ENCODE measurements at regions not wholly inside any gene's neighbourhood (a gene's known extent, or its start where the extent isn't known, plus 50 kb on each side); places are given as distances from the start of the nearest gene placed in this dataset.
"Not testable (repeated sequence)": the region's sequence is repeated elsewhere in the genome, so short reads cannot be mapped to it uniquely, and the experiment has no call there.

DNA sequence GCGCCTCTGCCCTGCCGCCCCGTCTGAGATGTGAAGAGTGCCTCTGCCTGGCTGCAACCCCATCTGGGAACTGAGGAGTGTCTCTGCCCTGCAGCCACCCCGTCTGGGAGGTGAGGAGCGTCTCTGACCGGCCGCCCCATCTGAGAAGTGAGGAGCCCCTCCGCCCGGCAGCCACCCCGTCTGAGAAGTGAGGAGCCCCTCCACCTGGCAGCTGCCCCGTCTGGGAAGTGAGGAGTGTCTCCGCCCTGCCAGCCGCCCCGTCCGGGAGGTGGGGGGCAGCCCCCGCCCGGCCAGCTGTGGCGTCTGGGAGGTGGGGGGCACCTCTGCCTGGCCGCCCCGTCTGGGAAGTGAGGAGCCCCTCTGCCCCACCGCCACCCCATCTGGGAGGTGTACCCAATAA, 110.4 kb downstream of the PRKAB2 start:
- not testable (repeated sequence) for H3K4me3 Mint-ChIP-seq

DNA sequence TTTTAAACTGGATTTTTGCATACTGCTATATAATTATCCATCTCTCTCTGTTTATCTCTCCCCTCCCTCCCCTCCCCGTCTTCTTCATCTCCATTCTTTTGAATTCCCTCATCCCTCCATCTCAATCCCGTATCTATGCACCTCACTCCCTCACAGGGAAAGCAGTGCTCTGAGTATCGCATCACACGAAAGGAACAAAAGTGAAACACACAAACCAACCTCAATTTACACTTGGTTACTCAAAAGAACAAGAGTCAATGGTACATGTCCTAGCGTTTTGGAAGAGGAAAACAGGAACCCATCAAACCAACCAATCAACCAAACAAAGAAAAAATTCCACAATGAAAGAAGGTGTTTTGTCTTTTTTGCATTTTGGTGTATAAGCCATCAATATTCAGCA, 115.1 kb downstream of the NBPF12 start:
- H3K36me3 Mint-ChIP-seq (ENCODE audit: low read depth): no peaks in the 10 kb centered on the region
- ATAC-seq (no peak), DNase-seq (no peak)
- intact Hi-C loops (cut with DNase I, micrococcal nuclease): no loop called here
- ChIA-PET CTCF (no interaction called here), POLR2A (no interaction called here)
- peaks cover 5% of the 10 kb centered on the region for H3K27me3 Mint-ChIP-seq
- peaks cover 4% of the 10 kb centered on the region for H3K9me3 Mint-ChIP-seq (ENCODE audit: low read depth)
- H3K4me1 Mint-ChIP-seq: peaks cover 3% of the 10 kb centered on the region
- no peak overlapping the region for H3K4me3 Mint-ChIP-seq
- H3K27ac Mint-ChIP-seq: no peak overlapping the region

More for the DNA sequence above, 110.4 kb downstream of the PRKAB2 start:
- POLR2A ChIA-PET; ATAC-seq; DNase-seq; H3K27ac Mint-ChIP-seq; CTCF ChIA-PET; H3K4me1 Mint-ChIP-seq; H3K27me3 Mint-ChIP-seq; H3K9me3 Mint-ChIP-seq (ENCODE audit: low read depth); H3K36me3 Mint-ChIP-seq (ENCODE audit: low read depth); intact Hi-C loops (cut with DNase I, micrococcal nuclease): not testable (repeated sequence)

DNA sequence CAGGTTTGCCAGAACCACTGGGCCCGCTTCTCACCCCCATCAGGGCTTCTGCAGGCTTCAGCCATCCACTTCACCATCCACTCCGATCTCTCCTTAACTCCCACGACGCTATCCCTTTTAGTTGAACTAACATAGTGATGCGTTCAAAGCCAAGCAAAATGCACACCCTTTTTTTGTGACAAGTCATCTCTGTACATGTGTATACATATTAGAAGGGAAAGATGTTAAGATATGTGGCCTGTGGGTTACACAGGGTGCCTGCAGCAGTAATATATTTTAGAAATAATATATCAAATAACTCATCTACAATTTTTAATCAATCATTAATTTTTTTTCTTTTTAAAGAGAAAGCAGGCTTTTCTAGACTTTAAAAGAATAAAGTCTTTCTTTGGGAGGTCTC, 114.6 kb downstream of the NBPF12 start:
- CTCF ChIA-PET: no interaction called here
- Mint-ChIP-seq H3K4me1 (peaks cover 6% of the 10 kb centered on the region), H3K4me3 (no peak overlapping the region), H3K36me3 (ENCODE audit: low read depth) (no peaks in the 10 kb centered on the region), H3K9me3 (ENCODE audit: low read depth) (peaks cover under 1% of the 10 kb centered on the region), H3K27me3 (peaks cover 5% of the 10 kb centered on the region), H3K27ac (no peak overlapping the region)
- DNase-seq: no peak
- no peak for ATAC-seq
- intact Hi-C loops (cut with DNase I, micrococcal nuclease): no loop called here
- POLR2A ChIA-PET: no interaction called here

GRCh38 chr1:147052143-147052542, 114.0 kb downstream of the NBPF12 start:
- peaks cover 8% of the 10 kb centered on the region for H3K4me1 Mint-ChIP-seq
- H3K27ac Mint-ChIP-seq: no peak overlapping the region
- intact Hi-C loops (cut with DNase I, micrococcal nuclease): no loop called here
- H3K9me3 Mint-ChIP-seq (ENCODE audit: low read depth): no peaks in the 10 kb centered on the region
- peaks cover 5% of the 10 kb centered on the region for H3K27me3 Mint-ChIP-seq
- no peak overlapping the region for H3K4me3 Mint-ChIP-seq
- H3K36me3 Mint-ChIP-seq (ENCODE audit: low read depth): no peaks in the 10 kb centered on the region
- CTCF ChIA-PET: interaction anchor here (0.7 kb wide), 1 partner anchor 224 kb away, joined by 3 read pairs; no protein-coding TSS in a partner anchor
- ATAC-seq (no peak), DNase-seq (no peak)
- POLR2A ChIA-PET: no interaction called here

DNA sequence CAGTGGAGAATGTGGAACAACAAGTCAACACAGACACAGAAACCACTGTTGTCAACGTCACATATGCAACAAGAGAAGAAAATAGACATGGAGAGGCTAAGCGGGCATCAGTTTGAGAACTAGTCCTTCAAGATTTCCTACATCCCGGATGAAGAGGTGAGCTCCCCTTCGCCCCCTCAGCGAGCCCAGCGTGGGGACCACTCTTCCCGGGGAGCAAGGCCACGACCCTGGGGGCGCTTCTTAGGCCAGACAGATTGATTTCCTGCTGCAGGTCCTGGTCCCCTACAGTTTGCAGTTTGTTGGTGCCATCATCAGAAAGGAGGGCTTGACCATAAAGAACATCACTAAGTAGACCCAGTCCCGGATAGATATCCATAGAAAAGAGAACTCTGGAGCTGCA, 113.0 kb downstream of the NBPF12 start:
- intact Hi-C loops (cut with DNase I, micrococcal nuclease): no loop called here
- Mint-ChIP-seq H3K27me3 (peaks cover 5% of the 10 kb centered on the region), H3K9me3 (ENCODE audit: low read depth) (no peaks in the 10 kb centered on the region), H3K4me1 (peaks cover 18% of the 10 kb centered on the region), H3K27ac (no peak overlapping the region), H3K36me3 (ENCODE audit: low read depth) (no peaks in the 10 kb centered on the region), H3K4me3 (no peak overlapping the region)
- POLR2A ChIA-PET: no interaction called here
- no peak for ATAC-seq
- DNase-seq: no peak
- CTCF ChIA-PET: no interaction called here

DNA sequence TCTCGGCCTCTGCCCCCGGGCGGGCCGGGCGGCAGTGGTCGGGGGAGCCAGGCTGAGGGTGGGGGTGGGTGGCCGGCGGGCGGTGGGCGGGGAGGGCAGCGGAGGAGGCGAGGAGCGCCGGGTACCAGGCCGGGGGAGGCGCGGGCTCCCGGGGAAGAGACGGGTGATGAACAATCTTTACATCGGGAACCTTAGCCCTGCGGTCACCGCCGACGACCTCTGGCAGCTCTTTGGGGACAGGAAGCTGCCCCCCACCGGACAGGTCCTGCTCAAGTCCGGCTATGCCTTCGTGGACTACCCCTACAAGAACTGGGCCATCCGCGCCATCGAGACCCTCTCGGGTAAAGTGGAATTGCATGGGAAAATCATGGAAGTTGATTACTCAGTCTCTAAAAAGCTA, 112.5 kb downstream of the NBPF12 start:
- Mint-ChIP-seq H3K36me3 (ENCODE audit: low read depth) (no peaks in the 10 kb centered on the region), H3K27me3 (peaks cover 5% of the 10 kb centered on the region), H3K4me1 (peaks cover 22% of the 10 kb centered on the region), H3K9me3 (ENCODE audit: low read depth) (no peaks in the 10 kb centered on the region), H3K27ac (no peak overlapping the region), H3K4me3 (no peak overlapping the region)
- intact Hi-C loops (cut with DNase I, micrococcal nuclease): no loop called here
- POLR2A ChIA-PET: no interaction called here
- ATAC-seq: no peak
- no peak for DNase-seq
- CTCF ChIA-PET: no interaction called here

GRCh38 chr1:147046863-147047394, 108.8 kb downstream of the NBPF12 start:
- not testable (repeated sequence) for H3K9me3 Mint-ChIP-seq (ENCODE audit: low read depth); H3K27me3 Mint-ChIP-seq; H3K36me3 Mint-ChIP-seq (ENCODE audit: low read depth); DNase-seq
- CTCF ChIA-PET: interaction anchor here (0.6 to 0.9 kb wide), 3 partner anchors 10 to 33 kb away, joined by 3 to 4 read pairs (median 3); no protein-coding TSS in a partner anchor
- peak overlapping the region; percentile 46 for H3K4me3 Mint-ChIP-seq
- H3K4me1 Mint-ChIP-seq: peaks cover 37% of the 10 kb centered on the region
- intact Hi-C loops (cut with DNase I, micrococcal nuclease): loop anchor here (2.0 kb wide), 1 partner anchor 38 kb away; no protein-coding TSS in a partner anchor
- POLR2A ChIA-PET: interaction anchor here (0.7 to 2.1 kb wide), 2 partner anchors 37 to 1217 kb away, joined by 7 to 12 read pairs; no protein-coding TSS in a partner anchor
- H3K27ac Mint-ChIP-seq: peak overlapping the region; percentile 74
- peak; percentile 75 for ATAC-seq

GRCh38 chr1:147046189-147046862, 108.2 kb downstream of the NBPF12 start:
- ChIA-PET CTCF (interaction anchor here (0.8 to 0.9 kb wide), 2 partner anchors 11 to 34 kb away, joined by 3 to 4 read pairs; no protein-coding TSS in a partner anchor), POLR2A (interaction anchor here (0.7 to 2.1 kb wide), 2 partner anchors 38 to 1217 kb away, joined by 7 to 12 read pairs; no protein-coding TSS in a partner anchor)
- H3K27ac Mint-ChIP-seq: peak overlapping the region; percentile 74

More at GRCh38 chr1:147046189-147046862, 108.2 kb downstream of the NBPF12 start:
- no peak overlapping the region for H3K4me3 Mint-ChIP-seq
- peaks cover 3% of the 10 kb centered on the region for H3K9me3 Mint-ChIP-seq (ENCODE audit: low read depth)
- peaks cover 37% of the 10 kb centered on the region for H3K4me1 Mint-ChIP-seq
- ATAC-seq (peak; percentile 74), DNase-seq (no peak)
- intact Hi-C loops (cut with DNase I, micrococcal nuclease): loop anchor here (2.0 kb wide), 1 partner anchor 38 kb away; no protein-coding TSS in a partner anchor
- H3K36me3 Mint-ChIP-seq (ENCODE audit: low read depth): no peaks in the 10 kb centered on the region
- H3K27me3 Mint-ChIP-seq: peaks cover 9% of the 10 kb centered on the region
